Spleen (tissue), 7 donors: ENCODE measurements at regions not wholly inside any gene's neighbourhood (a gene's known extent, or its start where the extent isn't known, plus 50 kb on each side); places are given as distances from the start of the nearest gene placed in this dataset.

ENCODE experiments used
- POLR2A ChIP-seq, 3 donors: fragments of 450-650 bp; IDR thresholded peaks; one replicate each; pipeline ENCODE4 v1.5.1; 2017; ENCODE audit warnings: antibody characterized with exemption in 3 of 3, mild to moderate bottlenecking in 1 of 3
- TF ChIP-seq, protein P1 (sequence below), 11 experiments: fragments of 200-600 bp in 7 of 11; fragments of 450-650 bp in 4 of 11; sonication (generic) in 4 of 11; IDR thresholded peaks in 8 of 11; conservative IDR thresholded peaks in 3 of 11; 1 replicate in 7 of 11; 2 replicates in 4 of 11; pipeline versions ENCODE4 v1.4.0 to v1.8.0; 2016 to 2021; ENCODE audit warnings: antibody characterized with exemption in 11 of 11, inconsistent platforms in 4 of 11, mild to moderate bottlenecking in 1 of 11
- donor health status: DM: no; HTN: no; CAD: no; lungs with moderate emphysema.
- donor health status: DM: no; HTN: no; CAD: no.
- donor health status: DM: no; HTN: no; CAD: no.

DNA sequence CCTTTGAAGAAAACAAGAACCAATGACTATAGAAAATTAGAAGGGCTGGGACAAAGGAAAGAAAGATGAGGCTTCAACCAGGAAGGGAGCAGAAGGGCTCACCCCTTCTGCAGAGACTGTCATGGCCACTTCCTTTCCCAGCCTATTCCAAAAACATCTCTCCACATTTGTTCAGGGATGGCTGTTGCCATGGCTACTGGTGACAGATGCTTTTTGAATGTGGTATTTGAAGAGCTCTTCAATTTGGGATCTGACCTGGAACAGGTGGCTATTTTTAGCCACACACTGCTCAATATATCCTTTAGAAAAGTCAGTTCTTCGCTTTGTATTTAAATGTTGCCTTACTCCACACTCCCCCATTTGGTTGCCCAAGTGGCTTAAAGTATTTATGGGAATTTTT, 64.1 kb upstream of the LCLAT1 start:
- TF ChIP-seq, protein P1, sequence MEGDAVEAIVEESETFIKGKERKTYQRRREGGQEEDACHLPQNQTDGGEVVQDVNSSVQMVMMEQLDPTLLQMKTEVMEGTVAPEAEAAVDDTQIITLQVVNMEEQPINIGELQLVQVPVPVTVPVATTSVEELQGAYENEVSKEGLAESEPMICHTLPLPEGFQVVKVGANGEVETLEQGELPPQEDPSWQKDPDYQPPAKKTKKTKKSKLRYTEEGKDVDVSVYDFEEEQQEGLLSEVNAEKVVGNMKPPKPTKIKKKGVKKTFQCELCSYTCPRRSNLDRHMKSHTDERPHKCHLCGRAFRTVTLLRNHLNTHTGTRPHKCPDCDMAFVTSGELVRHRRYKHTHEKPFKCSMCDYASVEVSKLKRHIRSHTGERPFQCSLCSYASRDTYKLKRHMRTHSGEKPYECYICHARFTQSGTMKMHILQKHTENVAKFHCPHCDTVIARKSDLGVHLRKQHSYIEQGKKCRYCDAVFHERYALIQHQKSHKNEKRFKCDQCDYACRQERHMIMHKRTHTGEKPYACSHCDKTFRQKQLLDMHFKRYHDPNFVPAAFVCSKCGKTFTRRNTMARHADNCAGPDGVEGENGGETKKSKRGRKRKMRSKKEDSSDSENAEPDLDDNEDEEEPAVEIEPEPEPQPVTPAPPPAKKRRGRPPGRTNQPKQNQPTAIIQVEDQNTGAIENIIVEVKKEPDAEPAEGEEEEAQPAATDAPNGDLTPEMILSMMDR (IDR thresholded peaks at IDR 0.05 in 8 of 11, conservative IDR thresholded peaks at IDR 0.05 in 3 of 11): no peak
- no peak for TF ChIP-seq POLR2A (IDR thresholded peaks at IDR 0.05)
